ENCODE measurements at regions not wholly inside any gene's neighbourhood (a gene's known extent, or its start where the extent isn't known, plus 50 kb on each side); places are given as distances from the start of the nearest gene placed in this dataset.
"Not testable (repeated sequence)": the region's sequence is repeated elsewhere in the genome, so short reads cannot be mapped to it uniquely, and the experiment has no call there.

DNA sequence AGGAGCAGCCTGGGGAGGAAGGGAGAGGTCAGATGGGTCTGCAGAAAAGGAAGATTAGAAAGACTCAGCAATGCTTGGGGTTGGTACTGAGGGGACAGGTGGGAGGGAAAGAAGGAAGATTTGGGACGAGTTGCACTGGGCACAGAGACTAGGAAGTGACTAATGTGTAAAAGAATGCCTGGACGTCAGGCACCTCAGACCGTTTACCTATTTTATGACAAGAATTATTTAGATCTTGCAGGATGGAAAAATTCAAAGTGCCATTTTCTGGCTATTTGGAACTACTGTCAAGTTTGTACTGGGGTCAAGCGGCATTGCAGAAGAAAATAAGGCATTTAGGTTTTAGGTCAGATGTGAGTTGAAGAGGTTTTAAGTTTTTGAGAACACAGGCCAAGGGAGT lies 1558.4 kb upstream of the PRR20A start:
- DNase-seq = not testable (repeated sequence)

DNA sequence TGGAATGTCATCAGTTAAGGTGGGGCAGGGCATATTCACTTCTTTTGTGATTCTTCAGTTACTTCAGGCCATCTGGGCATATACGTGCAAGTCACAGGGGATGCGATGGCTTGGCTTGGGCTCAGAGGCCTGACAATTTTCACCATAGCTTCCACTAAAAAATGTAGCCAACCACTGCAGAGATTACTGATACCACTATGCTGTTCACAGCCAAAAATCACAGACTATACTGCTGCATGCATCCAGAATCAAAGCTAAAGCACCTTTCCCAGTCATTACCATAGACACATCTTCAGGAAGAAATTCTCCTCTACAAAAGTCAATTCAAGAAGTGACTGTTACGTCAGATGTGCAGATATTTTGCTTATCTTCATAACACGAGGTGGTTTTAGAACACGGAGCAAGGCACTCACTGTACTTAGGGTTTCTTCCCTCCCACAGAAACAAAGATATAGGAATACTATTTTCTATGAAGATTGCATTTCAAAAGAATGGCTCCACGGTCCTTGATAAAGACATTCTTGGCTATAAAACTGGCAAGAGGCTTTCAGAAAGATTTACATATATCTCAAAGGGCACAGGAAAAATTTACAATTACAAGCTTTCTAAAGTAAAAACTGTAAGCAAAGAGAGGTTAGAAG lies 1556.6 kb upstream of the PRR20A start:
- DNase-seq = no peak

DNA sequence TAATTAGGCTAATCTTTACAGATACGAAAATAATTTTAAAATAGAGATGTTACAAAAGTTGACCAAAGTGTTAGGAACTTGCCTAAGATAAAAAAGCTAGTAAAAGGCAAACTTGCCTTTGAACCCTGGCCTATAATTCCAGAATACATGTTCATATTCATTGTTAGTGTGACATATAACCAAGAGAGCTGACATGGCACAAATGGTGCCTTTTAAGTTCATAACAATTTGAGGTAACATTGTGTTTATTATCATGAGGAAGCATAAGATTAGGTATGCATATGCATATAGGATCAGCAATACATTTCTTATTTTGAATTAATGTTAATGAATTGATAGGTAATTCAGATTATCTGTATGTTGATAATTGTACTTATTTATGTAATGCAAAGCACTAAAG lies 1537.9 kb upstream of the PRR20A start:
- no peak for DNase-seq

DNA sequence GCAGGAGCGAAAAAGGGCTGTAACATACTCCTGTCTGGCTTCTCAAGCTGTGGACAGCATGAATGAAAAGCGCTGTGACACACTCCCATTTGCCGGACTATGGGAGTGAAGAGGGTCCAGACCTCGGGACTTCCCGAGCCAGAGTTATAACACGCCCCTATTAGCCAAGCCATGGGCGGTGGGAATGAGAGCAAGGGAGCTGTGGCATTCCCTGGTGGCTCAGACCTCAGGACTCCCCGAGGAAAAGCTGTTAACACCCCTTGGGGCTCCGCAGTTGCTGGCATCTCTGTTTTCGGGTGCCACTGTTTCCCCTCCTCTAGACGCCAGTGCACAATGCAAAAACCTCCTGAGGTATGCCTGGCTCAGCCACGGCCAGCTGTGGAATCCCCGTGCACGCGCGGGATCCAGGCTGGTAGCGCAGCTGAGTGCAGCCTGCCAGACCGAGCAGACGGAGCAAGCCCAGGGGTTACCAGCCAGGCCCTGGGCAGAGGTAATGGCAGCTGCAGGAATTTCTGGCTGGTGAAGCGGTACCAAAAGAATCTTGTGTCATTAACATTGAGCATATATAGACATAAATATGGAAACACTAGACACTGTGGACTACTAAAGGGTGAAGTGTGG lies 1534.6 kb upstream of the PRR20A start:
- no peak for DNase-seq

DNA sequence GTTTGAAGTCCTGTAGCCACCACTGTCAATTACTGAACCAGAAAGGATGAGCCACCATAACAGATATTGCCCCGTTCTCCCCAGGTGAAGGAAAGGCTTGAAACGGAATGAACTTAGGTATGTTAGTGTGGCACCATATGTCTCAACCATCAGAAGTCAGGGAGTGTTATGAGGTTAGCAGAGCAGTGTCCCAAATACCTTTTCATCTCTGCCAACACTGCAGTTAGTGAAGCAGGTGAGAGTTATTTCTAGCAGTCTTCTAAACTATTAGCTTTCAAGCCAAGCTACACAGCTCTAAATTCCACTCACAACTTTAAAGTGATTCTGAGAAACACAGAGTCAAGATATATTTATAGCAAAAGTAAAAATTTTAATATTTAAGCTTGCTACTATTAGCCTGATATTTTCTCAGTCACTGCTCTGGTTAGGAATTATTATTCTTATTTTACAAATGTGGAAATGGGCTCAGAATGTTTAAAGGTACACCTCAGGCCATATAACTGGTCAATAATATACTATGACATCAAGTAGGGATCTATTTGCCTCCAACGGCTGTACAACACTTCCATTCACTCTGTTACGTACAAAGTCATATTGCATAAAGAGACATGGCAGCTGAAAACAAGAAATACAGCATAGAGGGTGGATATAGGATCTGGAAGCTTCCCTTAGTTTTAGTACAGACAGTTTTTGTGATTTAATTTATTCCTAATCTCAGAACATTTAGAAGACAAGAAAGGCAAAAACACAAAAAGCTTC lies 1527.1 kb upstream of the PRR20A start:
- DNase-seq = no peak

DNA sequence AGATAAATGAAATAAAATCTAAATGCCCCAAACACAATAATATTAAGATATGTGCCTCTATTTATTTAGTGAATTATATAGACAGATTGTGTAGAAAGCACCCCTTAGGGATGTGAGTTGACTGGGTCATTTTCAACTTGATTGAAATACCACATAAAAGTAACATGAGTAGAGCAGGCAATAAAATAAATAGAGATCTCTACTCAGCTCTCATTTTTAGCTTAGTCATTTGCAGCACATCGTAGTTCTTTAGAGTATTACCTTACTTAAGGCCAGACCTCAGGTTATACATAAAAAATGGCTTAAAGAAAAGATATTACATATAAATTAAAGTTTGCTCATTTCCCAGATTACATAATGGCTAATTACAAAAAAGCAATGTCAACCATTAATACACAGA lies 1525.6 kb upstream of the PRR20A start:
- DNase-seq = no peak

DNA sequence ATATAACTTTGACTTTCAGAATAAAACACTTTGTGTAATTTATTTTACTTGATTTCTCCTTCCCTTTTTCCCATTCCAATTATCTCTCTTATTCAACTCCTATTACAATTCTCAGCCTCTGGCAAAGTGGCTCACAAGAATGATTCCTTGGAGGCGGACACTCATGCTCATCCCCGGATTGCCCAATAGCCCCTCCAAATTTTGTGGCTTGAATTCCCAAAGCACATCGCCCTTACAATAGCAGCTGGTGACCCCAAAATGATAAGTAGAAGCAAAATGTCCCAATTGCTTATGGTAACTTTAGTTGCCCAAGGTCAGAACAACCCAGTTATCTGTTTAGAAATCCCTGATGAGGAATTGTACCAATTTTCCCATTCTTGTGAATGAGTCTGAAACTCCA lies 1523.5 kb upstream of the PRR20A start:
- DNase-seq = no peak

DNA sequence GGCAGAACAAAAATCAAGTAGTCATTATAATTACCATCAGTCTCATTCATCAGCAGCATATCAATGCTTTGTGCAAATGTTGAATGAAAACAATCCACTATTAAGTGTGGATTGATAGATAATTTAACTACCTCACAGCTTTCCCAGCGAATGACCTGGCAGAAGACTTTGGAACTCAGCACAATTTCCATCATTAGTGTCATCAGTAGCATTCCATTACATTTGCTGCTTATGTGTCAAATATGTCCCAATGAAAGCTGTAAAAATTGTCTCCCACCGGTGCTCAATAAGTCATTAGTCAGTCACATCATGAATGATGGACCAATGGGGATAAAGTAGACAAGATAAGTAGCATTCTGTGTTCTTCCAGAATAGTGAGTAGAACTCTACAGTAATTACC lies 1513.5 kb upstream of the PRR20A start:
- DNase-seq = no peak

DNA sequence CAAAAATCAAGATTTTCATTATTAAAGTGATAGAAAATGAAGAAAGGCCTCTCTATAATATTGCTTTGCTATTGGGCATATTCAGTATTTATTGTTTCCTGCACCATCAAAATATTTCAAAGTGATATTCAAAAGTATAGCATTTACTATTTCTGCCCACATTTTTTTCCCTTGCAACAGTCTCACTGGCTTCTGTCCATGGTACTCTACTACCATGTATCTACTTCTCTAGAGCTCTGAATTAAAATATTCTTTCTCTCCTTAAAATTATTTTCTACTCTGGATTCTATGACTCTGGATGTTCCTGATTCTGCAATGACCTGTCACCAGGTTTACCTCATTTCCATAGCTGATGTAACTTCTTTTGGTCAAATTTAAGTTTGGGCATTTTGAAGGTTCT lies 1508.3 kb upstream of the PRR20A start:
- no peak for DNase-seq

DNA sequence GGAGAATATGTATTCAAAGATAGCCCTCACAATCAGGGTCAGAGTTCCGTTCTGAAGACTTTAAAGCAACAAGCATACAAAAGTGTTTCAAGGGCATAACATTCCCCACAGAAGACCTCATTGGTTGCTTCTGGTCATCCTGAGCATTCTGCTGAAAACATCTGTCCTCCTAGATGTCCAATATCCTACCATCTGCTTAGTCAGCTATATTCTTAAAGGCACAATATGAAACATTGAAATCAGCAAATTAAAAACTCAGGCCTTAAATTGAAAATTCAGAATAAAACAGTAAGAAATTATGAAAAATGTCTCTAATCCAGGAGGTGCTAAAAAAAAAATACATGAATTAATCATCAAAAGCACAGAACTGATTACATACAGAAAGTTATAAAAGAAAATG lies 1491.2 kb upstream of the PRR20A start:
- no peak for DNase-seq

DNA sequence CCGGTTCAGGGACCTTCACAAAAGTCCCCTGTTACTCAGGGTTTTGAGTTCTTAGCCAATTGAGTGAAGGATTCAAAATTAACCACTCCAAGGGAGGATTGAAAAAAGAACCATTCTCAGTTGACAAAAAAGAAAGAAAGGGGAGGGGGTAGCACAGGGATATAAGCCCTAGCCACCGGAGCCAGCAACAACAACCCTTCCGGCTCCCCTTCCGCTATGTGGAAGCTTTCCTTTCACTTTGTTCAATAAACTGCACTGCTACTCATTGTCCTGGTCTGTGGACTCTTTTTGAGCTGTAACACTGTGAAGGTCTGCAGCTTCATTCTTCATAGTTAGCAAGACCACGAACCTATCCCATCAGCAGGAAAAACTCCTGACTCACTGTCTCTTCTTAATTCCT lies 1488.1 kb upstream of the PRR20A start:
- no peak for DNase-seq

DNA sequence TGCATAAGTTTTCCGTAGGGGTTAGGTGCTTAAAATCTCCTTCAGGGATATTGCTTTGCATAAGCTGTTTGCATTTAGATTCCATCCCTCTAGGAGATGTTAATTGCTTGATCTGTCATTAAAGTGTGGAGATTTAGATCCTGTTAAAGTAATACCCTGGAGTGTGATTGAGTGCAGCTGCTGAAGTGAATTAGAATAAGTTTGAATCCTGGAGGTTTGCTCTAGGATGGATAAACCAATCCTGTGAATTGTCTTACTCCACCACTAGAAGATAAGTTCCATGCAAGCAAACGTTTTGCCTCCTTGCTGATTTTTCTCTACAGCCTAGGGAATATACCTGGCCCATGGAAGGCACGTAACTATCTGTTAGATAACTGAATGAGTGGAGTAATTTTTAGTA lies 1487.2 kb upstream of the PRR20A start:
- DNase-seq = no peak

DNA sequence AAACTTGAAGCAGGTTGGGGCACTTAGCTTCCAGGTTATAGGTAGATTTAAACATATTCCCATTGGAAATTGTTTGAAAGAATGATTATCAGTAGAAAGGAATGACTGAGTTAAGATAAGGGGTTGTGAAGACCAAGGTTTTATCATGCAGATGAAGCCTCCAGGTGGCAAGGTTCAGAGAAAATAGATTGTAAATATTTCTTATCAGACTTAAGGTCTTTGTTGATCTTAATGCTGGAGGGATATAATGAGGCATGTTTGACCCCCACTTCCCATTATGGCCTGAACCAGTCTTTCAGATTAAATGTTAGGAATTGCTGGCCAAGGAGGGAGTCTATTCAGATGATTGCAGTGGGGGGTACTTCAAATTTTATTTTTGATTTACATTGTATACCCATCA lies 1486.5 kb upstream of the PRR20A start:
- DNase-seq = no peak

DNA sequence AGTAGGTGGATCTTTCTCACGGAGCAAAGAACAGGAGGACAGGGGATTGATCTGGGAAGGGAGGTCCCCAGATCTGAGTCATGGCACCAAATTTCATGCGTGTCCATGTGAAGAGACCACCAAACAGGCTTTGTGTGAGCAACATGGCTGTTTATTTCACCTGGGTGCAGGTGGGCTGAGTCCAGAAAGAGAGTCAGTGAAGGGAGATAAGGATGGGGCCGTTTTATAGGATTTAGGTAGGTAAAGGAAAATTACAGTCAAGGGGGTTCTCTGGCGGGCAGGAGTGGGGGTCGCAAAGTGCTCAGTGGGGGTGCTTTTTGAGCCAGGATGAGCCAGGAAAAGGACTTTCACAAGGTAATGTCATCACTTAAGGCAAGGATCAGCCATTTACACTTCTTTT lies 1480.5 kb upstream of the PRR20A start:
- not testable (repeated sequence) for DNase-seq

DNA sequence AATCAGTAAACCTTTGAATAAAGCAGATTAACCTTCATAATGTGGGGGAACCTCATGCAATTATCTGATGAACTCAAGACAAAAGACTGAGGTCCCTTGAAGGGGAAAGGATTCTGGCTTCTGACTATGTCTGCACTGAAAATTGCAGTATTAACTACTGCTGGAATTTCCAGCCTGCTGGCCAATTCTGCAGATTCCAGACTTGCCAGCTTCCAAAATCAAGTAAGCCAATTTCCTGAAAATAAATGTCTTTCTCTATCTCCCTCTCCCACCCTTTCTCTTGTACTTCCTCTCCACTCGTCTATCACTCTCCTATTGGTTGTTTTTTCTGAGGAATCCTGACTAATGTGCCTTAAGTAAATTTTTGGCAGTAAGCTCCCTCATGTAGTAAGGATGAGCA lies 1479.9 kb upstream of the PRR20A start:
- no peak for DNase-seq

DNA sequence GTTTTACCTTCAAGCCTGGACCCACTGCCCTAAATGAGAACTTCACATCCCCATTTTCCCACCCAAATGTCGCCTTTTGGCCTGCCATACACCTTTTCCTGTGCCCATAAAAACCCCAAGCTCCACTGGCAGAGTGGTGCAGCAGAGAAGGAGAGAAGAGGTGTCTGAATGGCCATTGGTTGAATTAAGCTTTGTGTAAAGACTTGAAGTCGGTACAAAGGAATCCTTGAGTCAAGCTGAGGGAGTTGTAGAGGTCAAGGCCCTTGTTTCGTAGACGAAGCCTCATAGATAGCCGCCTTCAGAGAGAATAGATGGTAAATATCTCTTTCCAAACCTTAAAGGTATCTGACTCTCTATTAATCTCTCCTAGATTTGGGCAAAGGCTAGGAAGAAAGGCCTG lies 1479.2 kb upstream of the PRR20A start:
- DNase-seq = no peak

DNA sequence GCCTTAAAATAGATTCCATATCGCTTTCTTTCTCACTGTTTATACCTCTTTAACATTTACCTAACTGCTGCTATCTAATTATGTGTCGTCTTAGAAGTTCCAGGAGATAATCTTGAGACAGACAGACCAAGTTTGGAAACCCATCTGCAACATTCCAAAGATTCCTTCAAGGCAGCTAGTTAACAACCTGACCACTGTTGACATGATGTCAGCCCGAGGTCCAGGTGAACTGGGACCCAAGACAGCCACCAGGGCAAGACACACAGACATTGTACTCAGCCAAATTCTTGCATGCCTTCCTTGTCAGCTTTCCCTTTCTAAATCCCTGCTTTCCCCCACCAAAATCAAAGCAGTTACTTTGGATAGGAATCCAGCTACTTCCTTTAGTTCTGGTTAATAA lies 1476.5 kb upstream of the PRR20A start:
- DNase-seq = no peak

DNA sequence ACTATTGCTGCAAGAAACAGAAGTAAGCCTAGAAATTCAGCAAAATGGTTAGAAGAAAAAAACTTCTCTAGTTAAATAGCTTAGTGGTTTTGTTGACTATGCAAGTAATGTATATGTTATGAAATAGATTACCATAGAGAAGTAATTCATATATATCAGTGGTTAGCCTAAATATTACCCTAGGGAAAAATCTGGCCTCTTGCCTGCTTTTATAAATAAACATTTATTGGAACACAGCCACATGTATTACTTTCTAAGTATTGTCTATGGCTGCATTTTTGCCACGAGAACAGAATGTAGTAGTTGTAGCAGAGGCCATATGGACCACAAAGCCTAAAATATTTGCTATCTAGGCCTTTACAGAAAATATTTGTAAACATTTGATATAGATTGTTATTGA lies 1471.7 kb upstream of the PRR20A start:
- DNase-seq = no peak

DNA sequence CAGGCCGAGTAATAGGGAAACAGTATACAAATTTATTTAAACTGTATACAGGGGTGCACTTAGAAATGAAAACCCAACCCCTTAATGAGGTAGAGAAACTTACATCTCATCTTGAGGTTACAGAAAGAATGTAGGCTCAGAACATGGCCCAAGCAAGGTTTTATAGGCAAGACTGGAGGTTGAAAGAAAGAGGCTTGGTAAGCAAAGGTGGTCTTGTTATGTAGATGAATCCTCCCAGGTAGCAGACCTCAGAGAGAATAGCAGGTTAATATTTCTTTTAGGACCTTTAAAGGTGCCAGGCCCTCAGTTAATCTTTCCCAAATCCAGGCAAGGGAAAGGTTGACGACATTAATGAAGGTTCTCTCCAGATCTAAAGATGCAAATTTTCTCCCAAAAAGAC lies 1466.8 kb upstream of the PRR20A start:
- no peak for DNase-seq

DNA sequence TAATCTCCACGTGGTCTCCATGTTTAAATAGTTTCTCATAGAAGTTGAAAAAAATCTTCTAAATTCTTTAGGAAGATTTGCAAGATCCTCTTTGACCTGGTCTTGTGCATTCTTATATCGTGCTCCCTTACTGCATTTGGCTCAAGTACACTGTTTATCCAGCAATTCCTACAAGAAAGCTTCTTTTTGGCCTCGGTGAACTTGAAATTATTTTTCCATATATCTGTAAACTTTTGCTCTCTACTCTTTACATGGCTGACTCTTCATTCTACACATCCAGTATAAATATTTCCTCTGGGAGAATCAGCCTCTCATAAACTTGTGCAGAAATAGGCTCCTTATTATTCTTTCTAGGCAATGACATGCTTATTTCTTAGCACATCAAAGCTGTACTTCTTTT lies 1457.9 kb upstream of the PRR20A start:
- DNase-seq = no peak

DNA sequence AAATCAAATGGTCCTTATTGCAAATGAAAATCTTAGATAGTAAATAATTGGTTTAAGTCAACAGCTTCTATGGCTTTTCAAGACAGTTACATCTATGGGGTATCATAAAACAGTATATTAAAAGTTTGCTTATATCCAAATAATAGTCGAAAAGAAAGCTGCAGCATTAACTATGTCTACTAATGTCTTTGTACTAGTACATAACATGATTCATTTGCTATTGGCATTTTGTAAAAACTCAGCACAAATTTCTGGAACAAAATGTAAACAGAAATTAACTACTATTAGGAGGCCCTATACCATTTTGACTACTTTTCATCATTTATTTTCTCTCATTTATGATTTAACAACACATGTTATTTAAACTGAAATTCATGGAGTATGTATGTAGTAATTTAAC lies 1435.2 kb upstream of the PRR20A start:
- no peak for DNase-seq

DNA sequence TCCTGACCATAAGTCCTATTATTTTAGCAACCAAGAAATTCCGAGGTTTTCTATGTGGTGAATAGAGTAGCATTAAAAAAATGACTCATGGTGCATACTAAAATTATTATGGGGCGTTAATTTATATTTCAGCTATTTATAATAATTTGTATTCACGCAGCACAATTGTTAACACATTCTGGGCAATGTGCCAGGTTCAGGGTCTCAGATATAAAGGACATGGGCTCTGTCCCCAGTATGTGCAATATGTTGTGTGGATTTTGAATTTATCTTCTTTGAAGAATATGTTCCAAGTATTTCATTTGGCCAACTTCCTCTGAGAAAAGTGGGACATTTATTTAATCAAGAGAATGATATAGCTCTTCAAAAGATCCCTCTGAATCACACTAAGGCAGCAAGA lies 1434.7 kb upstream of the PRR20A start:
- DNase-seq = no peak

DNA sequence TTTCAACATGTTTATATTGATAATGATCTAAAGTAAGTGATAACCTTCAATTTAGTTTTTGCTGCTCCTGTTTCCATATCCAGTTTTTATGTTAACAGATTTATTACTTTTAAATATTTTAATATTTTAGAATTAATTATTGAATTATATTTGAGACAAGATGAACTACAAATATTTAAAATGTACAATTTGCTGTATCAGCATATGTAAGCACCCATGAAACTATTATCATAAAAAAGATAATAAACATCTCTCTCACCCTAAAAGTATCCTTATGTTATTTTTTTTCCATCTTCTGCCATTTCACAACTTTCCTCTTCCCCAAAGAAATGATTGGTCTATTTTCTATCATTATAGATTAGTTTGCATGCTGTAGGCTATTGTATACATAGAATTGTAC lies 1426.6 kb upstream of the PRR20A start:
- no peak for DNase-seq

DNA sequence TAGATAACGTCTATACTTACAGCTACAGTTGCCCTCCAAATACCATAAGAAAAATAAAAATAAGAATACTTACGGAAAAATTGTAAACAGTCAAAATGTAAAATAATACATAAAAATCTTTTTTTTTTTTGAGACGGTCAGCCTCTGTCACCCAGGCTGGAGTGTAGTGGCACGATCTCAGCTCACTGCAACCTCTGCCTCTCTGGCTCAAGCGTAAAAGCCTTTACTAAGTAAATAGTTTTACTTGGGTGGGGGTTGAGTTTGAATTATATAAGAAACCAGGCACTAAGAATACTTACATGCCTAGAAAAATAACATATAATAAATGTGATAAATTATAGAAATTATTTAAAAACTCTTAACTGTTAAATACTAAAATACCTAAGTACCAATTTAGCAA lies 1413.0 kb upstream of the PRR20A start:
- no peak for DNase-seq

DNA sequence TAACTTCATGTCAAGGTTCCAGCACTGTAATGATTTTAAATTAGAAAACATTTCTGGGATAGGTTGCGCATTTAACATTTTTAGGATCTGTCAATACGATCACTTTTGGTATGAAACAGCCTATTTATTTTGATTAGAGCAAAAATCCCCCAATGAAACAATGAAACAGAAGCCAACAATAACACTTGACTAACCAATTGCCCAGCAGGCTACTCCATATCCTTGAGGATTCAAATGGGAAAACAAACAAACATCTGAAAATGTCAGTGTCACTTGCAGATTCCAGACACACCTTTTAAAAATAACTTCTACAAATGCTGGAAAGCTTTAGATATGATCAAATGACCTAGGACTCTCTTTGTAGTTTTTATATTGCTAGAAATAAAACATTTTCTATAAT lies 1412.5 kb upstream of the PRR20A start:
- no peak for DNase-seq

Data from activated gamma-delta T cell (primary cell).